HuH-7.5 (cell line): ENCODE measurements at regions not wholly inside any gene's neighbourhood (a gene's known extent, or its start where the extent isn't known, plus 50 kb on each side); places are given as distances from the start of the nearest gene placed in this dataset.
"Not testable (repeated sequence)": the region's sequence is repeated elsewhere in the genome, so short reads cannot be mapped to it uniquely, and the experiment has no call there.

Experiments
- DNase-seq: peaks from one replicate; pipeline ENCODE4 v3.0.0; 2011; ENCODE audit warnings: low spot score

- DNase-seq: no peak
These were observed 140.7 kb upstream of the CDKN3 start for GRCh38 chr14:54256156-54256555.

GRCh38 chr14:54257424-54257823 lies 139.4 kb upstream of the CDKN3 start:
- DNase-seq: no peak

- no peak for DNase-seq
These were observed 138.4 kb upstream of the CDKN3 start for GRCh38 chr14:54258382-54258781.

- DNase-seq: no peak
These were observed 137.0 kb upstream of the CDKN3 start for GRCh38 chr14:54259821-54260220.

GRCh38 chr14:54261283-54261682 lies 135.5 kb upstream of the CDKN3 start:
- no peak for DNase-seq

GRCh38 chr14:54266616-54267015 lies 130.2 kb upstream of the CDKN3 start:
- not testable (repeated sequence) for DNase-seq

- DNase-seq: no peak
These were observed 129.6 kb upstream of the CDKN3 start for GRCh38 chr14:54267172-54267571.

GRCh38 chr14:54275997-54276725 lies 120.6 kb upstream of the CDKN3 start:
- DNase-seq: no peak

- DNase-seq: no peak
These were observed 118.7 kb upstream of the CDKN3 start for GRCh38 chr14:54278087-54278486.

GRCh38 chr14:54278665-54279295 lies 118.0 kb upstream of the CDKN3 start:
- no peak for DNase-seq

- no peak for DNase-seq
These were observed 114.0 kb upstream of the CDKN3 start for GRCh38 chr14:54282849-54283248.

GRCh38 chr14:54285030-54285429 lies 111.8 kb upstream of the CDKN3 start:
- DNase-seq: no peak

GRCh38 chr14:54291491-54292191 lies 105.2 kb upstream of the CDKN3 start:
- DNase-seq: peak; percentile 28

- no peak for DNase-seq
These were observed 102.0 kb upstream of the CDKN3 start for GRCh38 chr14:54294802-54295201.

- DNase-seq: no peak
These were observed 97.1 kb upstream of the CDKN3 start for GRCh38 chr14:54299410-54300363.

- no peak for DNase-seq
These were observed 95.9 kb upstream of the CDKN3 start for GRCh38 chr14:54300881-54301280.

- no peak for DNase-seq
These were observed 95.4 kb upstream of the CDKN3 start for GRCh38 chr14:54301359-54301758.

GRCh38 chr14:54306806-54307205 lies 90.0 kb upstream of the CDKN3 start:
- no peak for DNase-seq

- no peak for DNase-seq
These were observed 87.2 kb upstream of the CDKN3 start for GRCh38 chr14:54309615-54310014.

GRCh38 chr14:54310151-54310850 lies 86.5 kb upstream of the CDKN3 start:
- DNase-seq: no peak

- DNase-seq: no peak
These were observed 86.0 kb upstream of the CDKN3 start for GRCh38 chr14:54310851-54311228.
